Transverse colon (tissue), 3 donors: ENCODE measurements at regions not wholly inside any gene's neighbourhood (a gene's known extent, or its start where the extent isn't known, plus 50 kb on each side); places are given as distances from the start of the nearest gene placed in this dataset.

Experiments used
- CTCF ChIP-seq, 5 experiments: fragments of 200-600 bp in 3 of 5; fragments of 450-650 bp in 2 of 5; sonication (generic) in 3 of 5; IDR thresholded peaks; 1 replicate in 2 of 5; 2 replicates in 3 of 5; pipeline ENCODE4 v1.5.1; 2016 to 2017; ENCODE audit warnings: antibody characterized with exemption in 5 of 5, inconsistent platforms in 3 of 5, mild to moderate bottlenecking in 2 of 5, moderate library complexity in 1 of 5
- EP300 ChIP-seq: sonication (generic); formaldehyde crosslinking; IDR thresholded peaks from one replicate; pipeline ENCODE4 v1.6.1; 2017; ENCODE audit warnings: antibody characterized with exemption, low read depth
- POLR2A ChIP-seq: fragments of 450-650 bp; IDR thresholded peaks from one replicate; pipeline ENCODE4 v1.6.1; 2016; ENCODE audit warnings: antibody characterized with exemption, mild to moderate bottlenecking, moderate library complexity

GRCh38 chr1:232340446-232340845 lies 289.5 kb downstream of the SIPA1L2 start:
- no peak for TF ChIP-seq CTCF (IDR thresholded peaks at IDR 0.05)
- TF ChIP-seq EP300 = no peak
- TF ChIP-seq POLR2A = no peak
